Glomerular endothelial cell (primary cell): ENCODE measurements at regions not wholly inside any gene's neighbourhood (a gene's known extent, or its start where the extent isn't known, plus 50 kb on each side); places are given as distances from the start of the nearest gene placed in this dataset.

Experiments
- DNase-seq: peaks from one replicate; pipeline ENCODE4 v3.0.0-alpha.2; 2011; ENCODE audit warnings: low read depth, low spot score; ENCODE audit errors: extremely low read depth

GRCh38 chr3:13266005-13266404, 154.1 kb downstream of the NUP210 start:
- no peak for DNase-seq

- no peak for DNase-seq
Measured at GRCh38 chr3:13265507-13265906, 154.6 kb downstream of the NUP210 start.

GRCh38 chr3:13265016-13265415, 155.1 kb downstream of the NUP210 start:
- DNase-seq: no peak

- no peak for DNase-seq
Measured at GRCh38 chr3:13264468-13264795, 155.7 kb downstream of the NUP210 start.

GRCh38 chr3:13263770-13264467, 156.2 kb downstream of the NUP210 start:
- DNase-seq: no peak

- DNase-seq: peak; percentile 23
Measured at GRCh38 chr3:13262493-13263211, 157.5 kb downstream of the NUP210 start.

GRCh38 chr3:13261892-13262291, 158.2 kb downstream of the NUP210 start:
- DNase-seq: no peak

GRCh38 chr3:13261104-13261830, 158.9 kb downstream of the NUP210 start:
- DNase-seq: no peak

- no peak for DNase-seq
Measured at GRCh38 chr3:13260259-13261103, 159.6 kb downstream of the NUP210 start.

- DNase-seq: no peak
Measured at GRCh38 chr3:13259831-13260230, 160.3 kb downstream of the NUP210 start.

- no peak for DNase-seq
Measured at GRCh38 chr3:13258986-13259514, 161.1 kb downstream of the NUP210 start.

- DNase-seq: no peak
Measured at GRCh38 chr3:13258280-13258679, 161.8 kb downstream of the NUP210 start.

GRCh38 chr3:13257666-13258065, 162.5 kb downstream of the NUP210 start:
- DNase-seq: no peak

GRCh38 chr3:13256845-13257244, 163.3 kb downstream of the NUP210 start:
- DNase-seq: no peak

- DNase-seq: no peak
Measured at GRCh38 chr3:13254028-13254951, 165.8 kb downstream of the NUP210 start.

GRCh38 chr3:13253208-13253937, 166.7 kb downstream of the NUP210 start:
- no peak for DNase-seq

- no peak for DNase-seq
Measured at GRCh38 chr3:13252207-13252606, 167.9 kb downstream of the NUP210 start.

GRCh38 chr3:13251166-13251903, 168.8 kb downstream of the NUP210 start:
- DNase-seq: no peak
